BJ (cell line): ENCODE measurements at regions not wholly inside any gene's neighbourhood (a gene's known extent, or its start where the extent isn't known, plus 50 kb on each side); places are given as distances from the start of the nearest gene placed in this dataset.

Experiments used
- CTCF ChIA-PET: fragments of 350-600 bp; formaldehyde crosslinking; extraction: SDS; loops from one replicate; lab custom pipeline; 2021; ENCODE audit warnings: antibody characterized with exemption, inconsistent platforms; lab: Yijun Ruan, JAX
- POLR2A ChIA-PET: fragments of 300-600 bp; sonication (Branson Sonifier 250); formaldehyde crosslinking; extraction: SDS; loops from one replicate; lab custom pipeline; 2021; ENCODE audit warnings: antibody characterized with exemption; lab: Charles Lee
- DNase-seq: peaks from one replicate; pipeline ENCODE4 v3.0.0-alpha.2; 2011; ENCODE audit warnings: low read depth
- H3K27me3 ChIP-seq: 2 replicates; pipeline ENCODE4 v1.6.0; 2011; ENCODE audit warnings: low read length; ENCODE audit not compliant: control insufficient read depth, insufficient read depth
- H3K36me3 ChIP-seq: 2 replicates; pipeline ENCODE4 v1.5.1; 2011; ENCODE audit warnings: low read length; ENCODE audit not compliant: control insufficient read depth, insufficient read depth
- H3K4me3 ChIP-seq: 2 replicates; pipeline ENCODE4 v1.5.1; 2011; ENCODE audit warnings: low read depth, mild to moderate bottlenecking, control low read depth, low read length
- CTCF ChIP-seq: IDR thresholded peaks from 2 replicates; pipeline ENCODE4 v1.5.1; 2011; ENCODE audit warnings: low read depth, mild to moderate bottlenecking, control low read depth, inconsistent platforms, low read length, moderate library complexity; ENCODE audit not compliant: insufficient read depth

- CTCF ChIA-PET: no interaction called here
- Histone ChIP-seq H3K27me3 (no peaks in the 10 kb centered on the region), H3K4me3 (no peak overlapping the region), H3K36me3 (no peaks in the 10 kb centered on the region)
- TF ChIP-seq CTCF: no peak
- DNase-seq: no peak
- POLR2A ChIA-PET: no interaction called here
These were observed 1756.9 kb downstream of the PCDH9 start for GRCh38 chr13:65473196-65473595.

- ChIA-PET POLR2A (no interaction called here), CTCF (no interaction called here)
- Histone ChIP-seq H3K4me3 (no peak overlapping the region), H3K27me3 (no peaks in the 10 kb centered on the region), H3K36me3 (no peaks in the 10 kb centered on the region)
- DNase-seq: peak; percentile 59
- no peak for TF ChIP-seq CTCF
These were observed 1757.8 kb downstream of the PCDH9 start for GRCh38 chr13:65472336-65472735.

- H3K27me3 ChIP-seq: no peaks in the 10 kb centered on the region
- CTCF ChIA-PET: no interaction called here
- H3K36me3 ChIP-seq: no peaks in the 10 kb centered on the region
- POLR2A ChIA-PET: interaction anchor here (0.6 kb wide), 1 partner anchor 998 kb away, joined by 3 read pairs; no protein-coding TSS in a partner anchor
- peak; percentile 54 for DNase-seq
- no peak overlapping the region for H3K4me3 ChIP-seq
- no peak for TF ChIP-seq CTCF
These were observed 1759.4 kb downstream of the PCDH9 start for GRCh38 chr13:65470781-65471180.

GRCh38 chr13:65468628-65469027, 1761.5 kb downstream of the PCDH9 start:
- H3K36me3 ChIP-seq: no peaks in the 10 kb centered on the region
- no peak for TF ChIP-seq CTCF
- no peak for DNase-seq
- CTCF ChIA-PET: no interaction called here
- no peaks in the 10 kb centered on the region for H3K27me3 ChIP-seq
- H3K4me3 ChIP-seq: no peak overlapping the region
- POLR2A ChIA-PET: no interaction called here

GRCh38 chr13:65461590-65461989, 1768.5 kb downstream of the PCDH9 start:
- Histone ChIP-seq H3K4me3 (no peak overlapping the region), H3K27me3 (no peaks in the 10 kb centered on the region), H3K36me3 (no peaks in the 10 kb centered on the region)
- ChIA-PET CTCF (no interaction called here), POLR2A (no interaction called here)
- TF ChIP-seq CTCF: no peak
- no peak for DNase-seq
